NOMO-1 (cell line): ENCODE measurements at regions not wholly inside any gene's neighbourhood (a gene's known extent, or its start where the extent isn't known, plus 50 kb on each side); places are given as distances from the start of the nearest gene placed in this dataset.

Experiments used
- DNase-seq, 2 experiments: peaks; one replicate each; lab custom pipeline; 2025; ENCODE audit not compliant: unreplicated experiment in 2 of 2; lab: John Stamatoyannopoulos, UW

DNA sequence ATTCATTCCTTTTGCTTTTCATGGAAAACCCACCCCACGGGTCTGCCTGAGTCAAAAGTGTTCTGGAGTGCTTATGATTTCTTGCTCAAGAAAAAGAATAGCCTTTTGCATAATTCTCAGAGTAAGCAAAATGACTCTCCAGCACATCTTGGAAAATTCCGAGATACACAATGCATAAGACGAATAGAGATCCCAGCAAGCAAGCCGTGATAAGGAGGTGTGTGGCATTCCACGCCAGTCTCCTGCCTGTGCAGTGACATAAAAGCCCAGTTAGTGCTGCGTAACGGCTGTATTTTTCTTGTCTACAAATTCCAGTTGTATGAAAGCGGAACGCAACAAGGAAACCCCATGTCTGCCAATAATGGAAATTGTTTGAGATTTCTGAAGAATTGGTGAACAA is 237.9 kb upstream of the GATB start:
- DNase-seq: no peak

DNA sequence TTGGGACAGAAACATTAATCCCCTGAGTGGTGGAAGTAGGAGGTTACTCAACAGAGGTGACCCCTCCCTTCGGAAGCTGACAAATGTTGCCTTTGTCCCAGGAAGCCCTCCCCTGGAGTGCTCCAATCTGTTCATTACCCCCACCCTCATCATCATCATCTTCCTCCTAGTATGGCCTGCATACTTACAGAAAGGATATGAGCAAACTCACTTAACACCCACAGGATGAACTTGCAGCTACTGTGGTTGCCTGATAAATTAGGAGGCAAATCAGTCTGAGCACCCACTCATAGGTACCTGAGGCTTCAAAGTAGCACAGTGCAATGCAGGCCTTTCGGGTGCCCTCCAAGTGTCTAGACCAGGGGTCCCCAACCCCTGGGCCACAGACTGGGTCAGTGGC is 236.7 kb upstream of the GATB start:
- no peak for DNase-seq

GRCh38 chr4:151994429-151994828 is 233.6 kb upstream of the GATB start:
- no peak for DNase-seq

DNA sequence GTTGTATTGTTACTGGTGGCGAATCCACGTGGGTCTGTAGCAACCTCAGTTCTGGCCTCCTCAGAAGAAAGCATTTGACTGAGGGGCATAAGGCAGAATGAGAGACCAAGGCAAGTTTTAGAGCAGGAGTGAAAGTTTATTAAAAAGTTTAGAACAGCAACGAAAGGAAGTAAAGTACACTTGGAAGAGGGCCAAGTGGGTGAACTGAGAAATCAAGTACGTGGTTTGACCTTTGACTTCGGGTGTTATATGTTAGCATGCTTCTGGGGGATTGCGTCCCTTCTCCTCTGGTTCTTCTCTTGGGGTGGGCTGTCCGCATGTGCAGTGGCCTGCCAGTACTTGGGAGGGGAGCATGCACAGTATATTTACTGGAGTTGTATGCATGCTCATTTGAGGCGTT is 232.7 kb upstream of the GATB start:
- DNase-seq: no peak

DNA sequence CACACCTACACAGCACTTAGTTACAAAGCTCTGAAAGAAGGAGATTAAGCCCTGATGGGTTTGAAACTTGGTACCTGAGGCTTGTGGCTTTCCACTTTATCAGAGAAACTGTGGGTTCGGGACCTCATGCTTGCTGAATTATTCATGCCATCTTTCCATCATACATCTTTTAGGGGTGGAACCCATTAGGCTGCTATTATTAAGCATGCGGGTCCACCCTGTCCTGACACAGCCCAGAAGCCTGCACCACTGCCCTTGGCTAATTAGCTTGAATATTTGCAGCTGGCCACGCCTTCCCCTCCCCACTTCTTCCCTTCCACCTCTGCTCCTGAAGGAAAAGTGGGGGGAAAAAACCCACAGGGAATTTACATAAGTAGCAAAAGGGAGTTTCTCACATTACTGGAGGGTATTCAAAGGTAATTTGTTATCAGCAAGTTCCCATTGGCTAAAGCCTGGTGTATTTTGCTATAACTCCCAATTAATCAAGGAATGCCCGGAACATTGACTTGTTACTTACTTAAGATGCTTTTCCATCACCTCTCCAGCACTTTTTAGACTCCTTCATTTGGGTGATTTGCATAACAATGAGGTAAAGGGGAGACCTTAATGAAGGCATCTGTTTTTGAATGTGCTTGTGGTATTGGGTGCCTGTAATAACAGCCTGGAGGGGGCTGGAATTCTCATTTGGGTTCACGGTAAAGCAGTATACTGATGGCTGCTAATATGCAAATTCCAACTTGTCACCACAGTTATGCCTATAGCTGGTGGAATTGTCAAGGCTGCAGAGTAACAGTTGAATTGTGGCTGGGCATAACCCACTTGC is 231.7 kb upstream of the GATB start:
- DNase-seq: no peak

GRCh38 chr4:151991884-151992167 is 231.0 kb upstream of the GATB start:
- DNase-seq: no peak

DNA sequence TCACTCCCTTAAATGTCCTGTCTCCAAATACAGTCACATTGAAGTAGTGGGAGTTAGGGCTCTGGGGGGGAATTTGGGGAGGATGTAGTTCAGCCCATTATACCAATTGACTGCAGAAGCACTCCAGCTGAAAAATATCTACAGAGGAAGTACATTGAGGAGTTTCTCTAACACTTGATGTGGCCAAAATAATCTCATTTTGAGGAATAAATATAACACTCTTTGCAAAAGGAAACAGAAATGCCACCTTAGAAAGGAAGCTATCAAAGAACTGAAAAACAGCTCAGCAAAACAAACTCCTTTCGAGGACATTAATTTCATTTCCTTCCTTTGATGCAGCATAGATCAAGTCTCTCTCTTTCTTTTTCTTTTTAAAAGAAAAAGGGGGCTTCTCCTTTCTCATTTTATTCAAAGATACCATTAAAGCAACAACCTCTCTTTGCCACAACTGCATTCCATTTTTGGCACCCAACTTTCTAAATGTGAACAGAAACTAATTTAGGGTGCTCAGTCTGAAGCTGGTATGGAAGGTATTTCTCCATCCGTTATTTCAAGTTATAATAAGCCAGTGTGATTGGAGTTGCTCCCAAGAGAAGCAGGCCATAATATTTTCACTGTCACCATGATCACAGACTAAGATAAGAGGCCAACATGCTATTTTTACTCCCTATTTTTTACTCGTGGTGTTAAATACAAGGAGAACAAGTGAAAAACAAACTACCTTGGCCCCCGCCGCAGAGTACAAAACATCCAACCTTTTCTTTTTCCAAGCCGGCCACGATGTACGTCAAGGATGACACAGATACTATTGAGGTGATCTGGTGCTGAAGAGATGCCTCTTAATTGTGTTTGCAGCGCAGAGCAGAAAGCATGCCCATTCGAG is 230.4 kb upstream of the GATB start:
- DNase-seq: no peak

DNA sequence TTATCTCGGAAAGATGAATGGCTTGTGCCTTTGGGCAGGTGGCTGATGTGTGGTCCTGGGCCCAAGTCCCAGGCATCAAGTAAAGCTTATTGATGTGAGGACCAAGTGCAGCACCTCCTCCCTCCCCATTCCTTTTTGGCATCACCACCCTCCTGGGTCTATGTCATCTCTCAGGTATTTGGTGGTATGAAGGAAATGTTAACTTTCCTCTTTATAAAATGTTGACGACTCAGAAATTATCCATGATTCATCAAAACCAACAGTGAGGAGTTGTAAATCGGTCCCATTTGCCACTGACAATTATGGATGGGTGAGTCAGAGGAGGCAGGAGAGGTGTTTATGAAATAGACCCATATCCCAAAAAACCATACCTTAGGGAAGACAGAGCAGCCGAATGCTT is 229.4 kb upstream of the GATB start:
- no peak for DNase-seq

DNA sequence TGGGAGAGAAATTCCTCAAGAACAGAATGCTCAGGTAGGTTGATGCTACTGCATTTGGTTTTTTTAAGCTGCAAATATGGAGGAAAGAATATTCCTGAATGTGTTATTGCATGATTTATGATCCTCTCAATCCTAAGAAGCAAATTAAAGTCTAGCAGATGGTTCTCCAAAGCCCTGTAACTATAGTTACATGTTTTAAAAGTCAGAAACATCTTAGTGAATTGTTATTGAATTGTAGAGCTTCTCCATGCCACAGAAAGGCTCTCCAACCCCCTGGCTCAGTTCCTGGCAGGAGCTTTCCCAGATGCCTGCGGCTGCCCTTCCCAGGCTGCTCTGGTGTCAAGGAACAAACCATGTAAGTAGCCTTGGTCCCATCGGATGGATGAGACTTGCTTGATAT is 227.8 kb upstream of the GATB start:
- no peak for DNase-seq

- no peak for DNase-seq
Observed at GRCh38 chr4:151987606-151988005, 226.8 kb upstream of the GATB start.

DNA sequence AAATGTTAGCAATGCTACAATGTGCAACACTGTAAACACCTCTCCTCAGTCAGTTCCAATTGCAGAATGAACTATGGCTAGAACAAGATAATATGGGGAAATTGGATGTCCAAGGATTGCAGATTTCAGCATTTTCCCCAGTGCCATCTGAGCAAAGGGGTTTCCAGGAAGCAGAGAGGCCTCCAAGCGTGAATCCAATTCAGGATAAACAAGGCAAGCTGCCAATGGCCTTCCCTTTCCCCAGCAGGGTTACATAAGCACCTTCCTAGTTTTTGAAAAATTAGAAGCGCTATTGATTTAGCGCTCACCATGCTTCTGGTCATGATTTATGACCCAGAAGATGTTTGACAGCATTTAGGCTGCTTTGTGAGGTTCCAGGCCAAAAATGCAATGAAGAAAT is 223.0 kb upstream of the GATB start:
- no peak for DNase-seq

GRCh38 chr4:151979819-151980218 is 219.0 kb upstream of the GATB start:
- DNase-seq: no peak

DNA sequence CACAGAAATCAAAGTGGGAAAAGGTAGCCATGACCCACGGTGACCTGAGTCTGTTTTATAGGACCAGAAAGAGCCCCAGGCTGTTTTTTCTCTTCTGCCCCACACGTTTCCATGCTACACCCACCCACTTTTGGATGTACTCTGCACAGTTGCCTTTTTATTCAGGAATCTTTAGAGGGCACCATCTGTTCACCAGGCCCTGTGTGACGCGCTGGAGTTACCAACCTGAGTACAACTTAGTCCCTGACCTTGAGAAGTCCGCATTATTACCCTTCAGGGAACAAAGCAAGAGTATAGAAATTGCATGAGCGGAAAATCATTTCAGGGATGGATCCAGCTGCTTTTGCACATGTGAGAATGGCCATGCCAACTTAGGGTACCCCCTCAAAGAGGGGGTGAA is 207.8 kb upstream of the GATB start:
- DNase-seq: no peak

DNA sequence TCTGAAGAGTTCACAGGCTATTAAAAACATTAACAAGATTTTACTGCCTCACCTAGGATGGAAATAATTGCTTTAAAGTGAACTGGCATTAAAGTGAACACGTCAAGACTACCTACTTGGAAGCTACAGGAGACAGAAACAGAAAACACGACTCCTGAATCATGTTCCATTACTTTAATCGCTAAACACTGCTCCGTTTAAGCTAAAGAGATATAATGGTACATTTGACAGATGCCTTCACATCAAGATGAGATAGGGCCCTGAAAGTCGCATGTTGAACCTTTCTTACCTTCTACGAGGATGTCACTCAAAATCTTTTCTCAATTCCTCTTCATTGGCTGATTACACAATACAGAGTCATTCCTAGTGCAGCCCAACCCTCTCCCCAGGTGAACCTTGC is 206.3 kb upstream of the GATB start:
- no peak for DNase-seq

DNA sequence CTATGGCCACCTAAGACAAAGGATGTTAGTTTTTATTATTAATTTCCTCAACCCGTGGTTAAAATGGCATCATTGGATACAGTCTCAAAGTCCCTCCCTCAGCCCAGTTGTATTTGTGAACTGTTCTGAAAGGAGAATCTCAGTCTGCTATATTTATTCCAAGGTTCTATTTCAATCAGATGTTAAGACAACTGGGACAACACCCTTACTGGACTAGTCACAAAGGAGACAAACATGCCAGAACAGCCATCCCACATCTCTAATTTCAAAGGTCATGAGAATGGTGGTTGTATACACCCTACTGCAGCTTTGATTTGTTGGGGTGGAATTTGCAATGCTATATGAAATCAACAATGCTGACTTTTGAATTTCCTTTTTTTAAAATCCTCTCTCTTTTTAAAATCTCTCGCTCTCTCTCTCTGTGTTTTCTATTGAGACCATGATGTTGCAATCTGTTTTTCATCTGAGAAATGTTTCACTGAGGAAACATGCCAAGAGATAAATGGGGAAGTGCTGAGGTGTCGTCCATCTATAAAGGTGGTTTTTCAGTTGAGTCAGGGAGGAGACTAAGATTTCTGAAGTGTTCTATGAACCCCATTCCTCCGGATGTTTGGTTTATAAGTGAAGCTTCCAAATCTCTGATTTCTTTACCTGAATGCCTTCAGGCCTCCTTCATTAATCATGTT is 201.5 kb upstream of the GATB start:
- DNase-seq: peak; percentile 12 to 53

DNA sequence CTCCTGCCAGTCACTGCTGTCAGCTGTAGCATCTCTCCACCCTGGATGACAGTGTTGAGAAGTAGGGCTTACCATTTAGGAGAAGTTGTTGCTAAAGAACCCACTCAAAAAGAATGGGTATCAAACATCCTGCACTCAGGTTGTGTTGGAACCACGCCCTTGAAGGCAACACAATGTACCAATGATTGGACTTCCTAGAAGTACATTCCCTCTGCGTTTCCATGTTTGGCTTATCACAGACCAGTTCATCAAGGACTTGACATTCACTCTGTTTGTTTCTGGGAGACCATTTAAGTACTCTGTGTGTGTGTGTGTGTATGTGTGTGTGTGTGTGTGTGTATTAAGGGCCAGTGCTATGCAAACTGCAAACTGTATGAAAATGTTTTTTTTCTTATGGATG is 200.6 kb upstream of the GATB start:
- DNase-seq: no peak

DNA sequence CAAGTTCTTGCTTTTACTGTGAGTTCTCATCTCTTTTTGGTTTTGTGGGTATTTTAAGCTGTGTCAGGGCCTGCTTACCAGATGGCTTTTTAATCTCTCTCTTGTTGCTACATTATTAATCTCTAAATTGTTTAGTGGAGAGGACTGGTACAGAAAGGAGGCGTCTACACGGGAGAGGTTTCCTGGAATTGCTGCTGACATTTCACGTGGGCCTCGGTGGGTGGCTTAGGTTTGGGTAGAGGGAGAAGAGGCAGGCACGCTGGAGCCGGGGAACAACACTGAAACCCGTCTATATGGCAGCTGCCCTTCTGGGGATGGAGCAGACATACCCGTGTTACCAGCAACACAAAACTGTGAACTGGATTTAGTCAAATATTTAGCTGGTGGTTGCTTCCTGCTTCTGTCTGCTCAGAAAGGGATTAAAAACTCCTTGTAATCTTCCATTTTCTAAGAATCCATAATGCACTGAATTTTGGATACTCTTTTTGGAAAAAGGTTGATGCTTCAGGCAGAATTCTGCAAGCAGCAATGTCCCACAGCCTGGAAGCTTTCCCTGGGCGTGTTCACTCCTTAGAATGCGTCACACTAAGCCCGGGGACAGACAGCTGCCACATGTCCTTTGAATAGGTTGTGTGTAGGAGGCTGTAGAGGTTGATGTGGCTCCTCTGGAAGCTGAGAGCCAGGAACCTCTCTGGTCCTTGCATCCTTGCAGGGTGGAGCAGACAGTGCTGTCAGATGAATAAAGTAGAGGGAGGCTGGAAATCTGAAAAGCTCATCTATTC is 199.8 kb upstream of the GATB start:
- DNase-seq: no peak

DNA sequence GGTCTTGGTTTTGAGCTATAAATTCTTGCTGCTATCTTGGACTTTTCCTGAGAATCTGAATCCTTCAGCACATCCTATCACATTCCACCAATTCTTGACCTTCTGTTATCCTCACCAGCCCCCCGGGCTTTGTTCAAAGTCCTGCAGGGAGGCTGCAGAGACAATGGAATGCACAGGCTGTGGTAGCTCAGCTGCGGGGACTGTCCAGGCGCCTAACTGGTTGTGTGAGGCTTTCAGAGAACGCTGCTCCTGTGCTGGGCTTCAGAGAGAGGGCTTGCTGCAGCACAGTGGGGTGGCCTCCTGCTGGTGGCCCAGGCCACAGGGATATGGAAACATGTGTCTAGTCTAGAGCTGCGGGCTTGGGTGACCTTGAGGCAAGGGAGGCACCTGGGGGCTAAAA is 196.3 kb upstream of the GATB start:
- DNase-seq: no peak

- DNase-seq: no peak
Observed at GRCh38 chr4:151955721-151956380, 195.0 kb upstream of the GATB start.

- no peak for DNase-seq
Observed at GRCh38 chr4:151953795-151954372, 193.1 kb upstream of the GATB start.
